ENCODE measurements at regions not wholly inside any gene's neighbourhood (a gene's known extent, or its start where the extent isn't known, plus 50 kb on each side); places are given as distances from the start of the nearest gene placed in this dataset.
A peak's percentile ranks its signal among the peaks of the same experiment; 100 is the strongest.
"Not testable (repeated sequence)": the region's sequence is repeated elsewhere in the genome, so short reads cannot be mapped to it uniquely, and the experiment has no call there.

DNA sequence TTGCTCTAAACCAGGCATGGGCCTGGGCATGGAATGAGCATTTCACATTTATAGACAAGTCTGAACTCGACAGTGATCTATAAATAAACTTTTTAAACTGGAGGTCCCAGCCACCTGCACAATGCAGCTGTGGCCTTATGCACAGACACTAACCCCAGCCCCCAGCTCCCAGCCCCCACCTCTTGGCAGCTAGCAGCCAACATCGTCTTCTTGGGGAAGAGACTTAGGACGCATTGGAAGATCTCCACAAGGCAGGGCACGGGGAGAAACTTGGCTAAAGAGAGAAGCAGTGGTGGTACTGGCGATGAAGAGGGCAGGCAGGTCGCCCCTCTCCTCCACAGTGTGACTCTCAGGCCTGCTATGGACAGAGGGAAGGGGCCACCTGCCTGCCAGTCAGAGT, 213.2 kb downstream of the ANAPC1 start:
- no peak overlapping the region for H3K27ac ChIP-seq

GRCh38 chr2:111671426-111672150, 212.4 kb downstream of the ANAPC1 start:
- DNase-seq = no peak
- H3K36me3 ChIP-seq = no peaks in the 10 kb centered on the region
- ATAC-seq = peak; percentile 75
- intact Hi-C loops (cut with DNase I) = no loop called here
- no peak overlapping the region for H3K27ac ChIP-seq
- H3K9me3 ChIP-seq = no peaks in the 10 kb centered on the region
- H3K27me3 ChIP-seq = no peaks in the 10 kb centered on the region
- H3K4me1 ChIP-seq = no peaks in the 10 kb centered on the region
- no peak overlapping the region for H3K4me3 ChIP-seq
- TF ChIP-seq, protein P1, sequence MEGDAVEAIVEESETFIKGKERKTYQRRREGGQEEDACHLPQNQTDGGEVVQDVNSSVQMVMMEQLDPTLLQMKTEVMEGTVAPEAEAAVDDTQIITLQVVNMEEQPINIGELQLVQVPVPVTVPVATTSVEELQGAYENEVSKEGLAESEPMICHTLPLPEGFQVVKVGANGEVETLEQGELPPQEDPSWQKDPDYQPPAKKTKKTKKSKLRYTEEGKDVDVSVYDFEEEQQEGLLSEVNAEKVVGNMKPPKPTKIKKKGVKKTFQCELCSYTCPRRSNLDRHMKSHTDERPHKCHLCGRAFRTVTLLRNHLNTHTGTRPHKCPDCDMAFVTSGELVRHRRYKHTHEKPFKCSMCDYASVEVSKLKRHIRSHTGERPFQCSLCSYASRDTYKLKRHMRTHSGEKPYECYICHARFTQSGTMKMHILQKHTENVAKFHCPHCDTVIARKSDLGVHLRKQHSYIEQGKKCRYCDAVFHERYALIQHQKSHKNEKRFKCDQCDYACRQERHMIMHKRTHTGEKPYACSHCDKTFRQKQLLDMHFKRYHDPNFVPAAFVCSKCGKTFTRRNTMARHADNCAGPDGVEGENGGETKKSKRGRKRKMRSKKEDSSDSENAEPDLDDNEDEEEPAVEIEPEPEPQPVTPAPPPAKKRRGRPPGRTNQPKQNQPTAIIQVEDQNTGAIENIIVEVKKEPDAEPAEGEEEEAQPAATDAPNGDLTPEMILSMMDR (IDR thresholded peaks at IDR 0.05) = no peak

More for the DNA sequence above, 213.2 kb downstream of the ANAPC1 start:
- intact Hi-C loops (cut with DNase I) = no loop called here
- TF ChIP-seq, protein P1 (IDR thresholded peaks at IDR 0.05) = no peak
- H3K4me1 ChIP-seq = no peaks in the 10 kb centered on the region
- H3K9me3 ChIP-seq = no peaks in the 10 kb centered on the region
- no peaks in the 10 kb centered on the region for H3K27me3 ChIP-seq
- H3K4me3 ChIP-seq = no peak overlapping the region
- H3K36me3 ChIP-seq = no peaks in the 10 kb centered on the region
- ATAC-seq (no peak), DNase-seq (no peak)

DNA sequence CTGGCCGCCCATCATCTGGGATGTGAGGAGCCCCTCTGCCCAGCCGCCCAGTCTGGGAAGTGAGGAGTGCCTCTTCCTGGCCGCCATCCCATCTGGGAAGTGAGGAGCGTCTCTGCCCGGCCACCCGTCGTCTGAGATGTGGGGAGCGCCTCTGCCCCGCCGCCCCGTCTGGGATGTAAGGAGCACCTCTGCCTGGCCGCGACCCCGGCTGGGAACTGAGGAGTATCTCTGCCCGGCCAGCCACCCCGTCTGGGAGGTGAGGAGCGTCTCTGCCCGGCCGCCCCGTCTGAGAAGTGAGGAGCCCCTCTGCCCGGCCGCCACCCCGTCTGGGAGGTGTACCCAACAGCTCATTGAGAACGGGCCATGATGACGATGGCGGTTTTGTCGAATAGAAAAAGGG, 211.4 kb downstream of the ANAPC1 start:
- ATAC-seq; H3K4me1 ChIP-seq; H3K9me3 ChIP-seq; H3K4me3 ChIP-seq; H3K27ac ChIP-seq; DNase-seq; intact Hi-C loops (cut with DNase I); H3K36me3 ChIP-seq; H3K27me3 ChIP-seq: not testable (repeated sequence)

GRCh38 chr2:111673526-111673925, 210.5 kb downstream of the ANAPC1 start:
- H3K4me3 ChIP-seq = no peak overlapping the region
- TF ChIP-seq, protein P1 (IDR thresholded peaks at IDR 0.05) = no peak
- H3K27ac ChIP-seq = no peak overlapping the region
- H3K9me3 ChIP-seq = no peaks in the 10 kb centered on the region
- ATAC-seq = no peak
- no peaks in the 10 kb centered on the region for H3K27me3 ChIP-seq
- DNase-seq = no peak
- H3K36me3 ChIP-seq = no peaks in the 10 kb centered on the region
- intact Hi-C loops (cut with DNase I) = no loop called here
- no peaks in the 10 kb centered on the region for H3K4me1 ChIP-seq

GRCh38 chr2:111675419-111676194, 208.4 kb downstream of the ANAPC1 start:
- H3K4me1 ChIP-seq = no peaks in the 10 kb centered on the region
- no peak overlapping the region for H3K4me3 ChIP-seq
- H3K36me3 ChIP-seq = no peaks in the 10 kb centered on the region
- TF ChIP-seq, protein P1 (IDR thresholded peaks at IDR 0.05) = no peak
- no peaks in the 10 kb centered on the region for H3K9me3 ChIP-seq
- no peak for DNase-seq
- intact Hi-C loops (cut with DNase I) = no loop called here
- H3K27me3 ChIP-seq = no peaks in the 10 kb centered on the region
- ATAC-seq = peak; percentile 67
- no peak overlapping the region for H3K27ac ChIP-seq

DNA sequence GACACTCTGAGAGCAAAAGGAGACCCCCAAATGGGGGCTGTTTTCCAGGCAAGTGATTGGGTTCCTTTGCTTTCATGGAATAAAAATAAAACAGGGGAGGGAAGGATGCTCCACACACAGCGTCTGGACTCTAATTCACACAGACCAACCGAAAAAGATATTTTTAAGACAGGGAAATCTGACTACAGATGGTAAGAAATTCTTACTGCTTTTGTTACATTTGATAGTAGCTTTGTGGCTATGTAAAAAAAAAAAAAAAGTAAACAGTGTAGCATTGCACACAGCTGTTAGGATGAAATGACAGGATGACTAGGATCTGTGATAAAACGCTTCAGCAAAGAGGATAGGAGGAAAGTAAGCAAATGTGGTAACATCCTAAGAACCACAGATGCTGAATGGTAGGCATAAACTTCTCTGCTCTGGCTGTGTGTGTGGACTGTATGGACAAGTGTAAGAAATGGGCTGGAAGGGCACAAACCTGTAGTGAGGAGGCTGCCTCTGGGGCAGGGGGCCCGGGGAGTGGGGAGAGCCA, 207.6 kb downstream of the ANAPC1 start:
- no peak for DNase-seq
- Histone ChIP-seq H3K4me3 (no peak overlapping the region), H3K9me3 (no peaks in the 10 kb centered on the region), H3K36me3 (no peaks in the 10 kb centered on the region), H3K27ac (no peak overlapping the region), H3K4me1 (no peaks in the 10 kb centered on the region), H3K27me3 (no peaks in the 10 kb centered on the region)
- ATAC-seq = no peak
- TF ChIP-seq, protein P1 (IDR thresholded peaks at IDR 0.05) = no peak
- intact Hi-C loops (cut with DNase I) = no loop called here

Data from upper lobe of right lung (tissue), 1 donor.